Astrocyte (in vitro differentiated cells and primary cell): ENCODE measurements at regions not wholly inside any gene's neighbourhood (a gene's known extent, or its start where the extent isn't known, plus 50 kb on each side); places are given as distances from the start of the nearest gene placed in this dataset.

Experiments used
- DNase-seq: peaks from one replicate; pipeline ENCODE4 v3.0.0-alpha.2; 2010; ENCODE audit warnings: low read depth
- FAIRE-seq: peaks from 2 replicates; lab custom pipeline; 2011; peaks lifted over from hg19 to GRCh38; lab: Jason Lieb, UNC
- H2AFZ ChIP-seq: 2 replicates; pipeline ENCODE4 v1.6.0; 2012; ENCODE audit warnings: low read depth, low read length, inconsistent platforms
- H3K27ac ChIP-seq: 2 replicates; pipeline ENCODE4 v1.5.1; 2011; ENCODE audit warnings: low read depth, low read length, inconsistent platforms
- H3K27me3 ChIP-seq: 2 replicates; pipeline ENCODE4 v1.6.0; 2011; ENCODE audit warnings: low read length, inconsistent platforms; ENCODE audit not compliant: insufficient read depth
- H3K36me3 ChIP-seq: 2 replicates; pipeline ENCODE4 v1.5.1; 2011; ENCODE audit warnings: low read length, inconsistent platforms; ENCODE audit not compliant: insufficient read depth
- H3K4me1 ChIP-seq: 2 replicates; pipeline ENCODE4 v1.5.1; 2011; ENCODE audit warnings: low read length, inconsistent platforms; ENCODE audit not compliant: insufficient read depth
- H3K4me2 ChIP-seq: 2 replicates; pipeline ENCODE4 v1.6.0; 2012; ENCODE audit warnings: low read length, inconsistent platforms
- H3K4me3 ChIP-seq: 2 replicates; pipeline ENCODE4 v1.5.1; 2011; ENCODE audit warnings: low read depth, mild to moderate bottlenecking, low read length, inconsistent platforms; ENCODE audit not compliant: insufficient read depth
- H3K79me2 ChIP-seq: 2 replicates; pipeline ENCODE4 v1.6.0; 2012; ENCODE audit warnings: mild to moderate bottlenecking, low read length, inconsistent platforms; ENCODE audit not compliant: insufficient read depth
- H3K9ac ChIP-seq: 2 replicates; pipeline ENCODE4 v1.6.0; 2012; ENCODE audit warnings: mild to moderate bottlenecking, low read length, inconsistent platforms
- H3K9me3 ChIP-seq: 2 replicates; pipeline ENCODE4 v1.5.1; 2012; ENCODE audit warnings: low read depth, mild to moderate bottlenecking, low read length, inconsistent platforms; ENCODE audit not compliant: insufficient read depth
- H4K20me1 ChIP-seq: 2 replicates; pipeline ENCODE4 v1.6.0; 2012; ENCODE audit warnings: low read length, inconsistent platforms; ENCODE audit not compliant: insufficient read depth
- H3K27ac Mint-ChIP-seq: one replicate; pipeline ENCODE4 v1.8.0; 2021; ENCODE audit warnings: mild to moderate bottlenecking, mixed read lengths; ENCODE audit not compliant: unreplicated experiment
- H3K27me3 Mint-ChIP-seq: one replicate; pipeline ENCODE4 v1.8.0; 2021; ENCODE audit warnings: low read depth, mixed read lengths; ENCODE audit not compliant: unreplicated experiment
- H3K36me3 Mint-ChIP-seq: one replicate; pipeline ENCODE4 v1.8.0; 2021; ENCODE audit warnings: low read depth, mixed read lengths; ENCODE audit not compliant: unreplicated experiment
- H3K4me1 Mint-ChIP-seq: one replicate; pipeline ENCODE4 v1.8.0; 2021; ENCODE audit warnings: low read depth, mixed read lengths; ENCODE audit not compliant: unreplicated experiment
- H3K4me3 Mint-ChIP-seq: one replicate; pipeline ENCODE4 v1.8.0; 2021; ENCODE audit warnings: mild to moderate bottlenecking, moderate library complexity, mixed read lengths; ENCODE audit not compliant: unreplicated experiment
- H3K9me3 Mint-ChIP-seq: one replicate; pipeline ENCODE4 v1.8.0; 2021; ENCODE audit warnings: mild to moderate bottlenecking, mixed read lengths; ENCODE audit not compliant: unreplicated experiment
- CTCF ChIP-seq: IDR thresholded peaks from 2 replicates; pipeline ENCODE4 v1.5.1; 2011; ENCODE audit warnings: low read depth, mild to moderate bottlenecking, inconsistent platforms, low read length, moderate library complexity; ENCODE audit not compliant: insufficient read depth
- EZH2 ChIP-seq: IDR thresholded peaks from 2 replicates; pipeline ENCODE4 v1.6.1; 2012; ENCODE audit warnings: mild to moderate bottlenecking, low read length, inconsistent platforms; ENCODE audit not compliant: insufficient read depth

- FAIRE-seq (no peak), DNase-seq (no peak)
- Histone ChIP-seq H3K9me3 (no peaks in the 10 kb centered on the region), H3K36me3 (no peaks in the 10 kb centered on the region), H3K27ac (no peak overlapping the region), H3K4me2 (no peak overlapping the region), H2AFZ (no peak overlapping the region), H3K27me3 (no peaks in the 10 kb centered on the region), H3K9ac (no peak overlapping the region), H4K20me1 (no peaks in the 10 kb centered on the region), H3K4me3 (no peak overlapping the region), H3K79me2 (no peaks in the 10 kb centered on the region), H3K4me1 (no peaks in the 10 kb centered on the region)
- no peak overlapping the region for H3K4me3 Mint-ChIP-seq
- no peaks in the 10 kb centered on the region for H3K4me1 Mint-ChIP-seq
- H3K27ac Mint-ChIP-seq = no peak overlapping the region
- TF ChIP-seq CTCF (no peak), EZH2 (no peak)
- no peaks in the 10 kb centered on the region for H3K9me3 Mint-ChIP-seq
- no peaks in the 10 kb centered on the region for H3K36me3 Mint-ChIP-seq
- no peaks in the 10 kb centered on the region for H3K27me3 Mint-ChIP-seq
Observed at GRCh38 chr10:106183041-106183440, 981.5 kb downstream of the SORCS1 start.

- no peaks in the 10 kb centered on the region for H3K9me3 ChIP-seq
- H3K27ac ChIP-seq = no peak overlapping the region
- H2AFZ ChIP-seq = no peak overlapping the region
- no peaks in the 10 kb centered on the region for H3K27me3 Mint-ChIP-seq
- FAIRE-seq (no peak), DNase-seq (no peak)
- no peaks in the 10 kb centered on the region for H3K9me3 Mint-ChIP-seq
- H3K4me1 ChIP-seq = no peaks in the 10 kb centered on the region
- H3K4me1 Mint-ChIP-seq = no peaks in the 10 kb centered on the region
- no peaks in the 10 kb centered on the region for H3K36me3 Mint-ChIP-seq
- H3K27me3 ChIP-seq = no peaks in the 10 kb centered on the region
- H3K27ac Mint-ChIP-seq = no peak overlapping the region
- no peak overlapping the region for H3K4me2 ChIP-seq
- no peaks in the 10 kb centered on the region for H3K36me3 ChIP-seq
- no peak overlapping the region for H3K9ac ChIP-seq
- TF ChIP-seq CTCF = no peak
- H3K4me3 Mint-ChIP-seq = no peak overlapping the region
- no peak overlapping the region for H3K4me3 ChIP-seq
- no peaks in the 10 kb centered on the region for H3K79me2 ChIP-seq
- no peaks in the 10 kb centered on the region for H4K20me1 ChIP-seq
Observed at GRCh38 chr10:106182542-106182941, 982.0 kb downstream of the SORCS1 start.

- H3K4me1 ChIP-seq = no peaks in the 10 kb centered on the region
- H3K4me3 ChIP-seq = no peak overlapping the region
- no peaks in the 10 kb centered on the region for H3K79me2 ChIP-seq
- no peak overlapping the region for H3K4me2 ChIP-seq
- Mint-ChIP-seq H3K27me3 (no peaks in the 10 kb centered on the region), H3K36me3 (no peaks in the 10 kb centered on the region), H3K4me1 (no peaks in the 10 kb centered on the region), H3K9me3 (no peaks in the 10 kb centered on the region), H3K4me3 (no peak overlapping the region), H3K27ac (no peak overlapping the region)
- DNase-seq = peak; percentile 7
- no peaks in the 10 kb centered on the region for H3K36me3 ChIP-seq
- H2AFZ ChIP-seq = no peak overlapping the region
- no peaks in the 10 kb centered on the region for H4K20me1 ChIP-seq
- no peaks in the 10 kb centered on the region for H3K27me3 ChIP-seq
- H3K27ac ChIP-seq = no peak overlapping the region
- H3K9me3 ChIP-seq = no peaks in the 10 kb centered on the region
- H3K9ac ChIP-seq = no peak overlapping the region
- TF ChIP-seq CTCF (no peak), EZH2 (no peak)
- FAIRE-seq = no peak
Observed at GRCh38 chr10:106181501-106181900, 983.0 kb downstream of the SORCS1 start.
